WTC11 (cell line): ENCODE measurements at regions not wholly inside any gene's neighbourhood (a gene's known extent, or its start where the extent isn't known, plus 50 kb on each side); places are given as distances from the start of the nearest gene placed in this dataset.

ENCODE experiments used
- ATAC-seq: fragments of 200-7000 bp; cut with Tn5 transposase; 2 replicates; pipeline ENCODE4 v1.10.0; 2021; ENCODE audit warnings: mild to moderate bottlenecking, moderate library complexity
- CTCF ChIA-PET: fragments of 300-600 bp; sonication (Branson Sonifier 250); formaldehyde crosslinking; loops from one replicate; lab custom pipeline; 2021; ENCODE audit warnings: antibody characterized with exemption; lab: Charles Lee
- POLR2A ChIA-PET: fragments of 350-600 bp; sonication (Branson Sonifier 250); formaldehyde crosslinking; loops from one replicate; lab custom pipeline; 2021; ENCODE audit warnings: antibody characterized with exemption; lab: Charles Lee
- DNase-seq: peaks from one replicate; pipeline ENCODE4 v3.0.0; 2021; ENCODE audit warnings: low spot score
- H3K27ac Mint-ChIP-seq: 2 replicates; pipeline ENCODE4 v1.8.0; 2021; ENCODE audit warnings: mixed read lengths
- H3K27me3 Mint-ChIP-seq: 2 replicates; pipeline ENCODE4 v1.8.0; 2021; ENCODE audit warnings: low read depth, mild to moderate bottlenecking, moderate library complexity, mixed read lengths
- H3K36me3 Mint-ChIP-seq: 2 replicates; pipeline ENCODE4 v1.8.0; 2021; ENCODE audit warnings: mixed read lengths
- H3K4me1 Mint-ChIP-seq: 2 replicates; pipeline ENCODE4 v1.8.0; 2022; ENCODE audit warnings: mixed read lengths
- H3K4me3 Mint-ChIP-seq: 2 replicates; pipeline ENCODE4 v1.8.0; 2021; ENCODE audit warnings: mild to moderate bottlenecking, moderate library complexity, mixed read lengths
- H3K9me3 Mint-ChIP-seq: 2 replicates; pipeline ENCODE4 v1.8.0; 2021; ENCODE audit warnings: mixed read lengths
- ATF1 ChIP-seq: sonication (generic); formaldehyde crosslinking; IDR thresholded peaks from 2 replicates; pipeline ENCODE4 v1.8.1; 2023; ENCODE audit warnings: mild to moderate bottlenecking, moderate library complexity, missing genetic modification reagents
- CBFB ChIP-seq: sonication (generic); formaldehyde crosslinking; IDR thresholded peaks from 2 replicates; pipeline ENCODE4 v1.8.1; 2022; ENCODE audit warnings: mild to moderate bottlenecking, low read depth, missing genetic modification reagents
- E2F4 ChIP-seq: sonication (generic); formaldehyde crosslinking; IDR thresholded peaks from 2 replicates; pipeline ENCODE4 v1.8.1; 2022; ENCODE audit warnings: low read depth, mild to moderate bottlenecking, moderate library complexity, missing genetic modification reagents, borderline replicate concordance
- ELF4 ChIP-seq: sonication (generic); formaldehyde crosslinking; IDR thresholded peaks from 2 replicates; pipeline ENCODE4 v1.8.1; 2022; ENCODE audit warnings: low read depth, mild to moderate bottlenecking, moderate library complexity, missing genetic modification reagents
- EMX1 ChIP-seq: fragments of 250-450 bp; sonication (Bioruptor Pico); IDR thresholded peaks from 2 replicates; pipeline ENCODE4 v1.8.0; 2021; ENCODE audit warnings: mild to moderate bottlenecking
- FOXK1 ChIP-seq: sonication (generic); formaldehyde crosslinking; IDR thresholded peaks from 2 replicates; pipeline ENCODE4 v1.8.0; 2022; ENCODE audit warnings: mild to moderate bottlenecking, moderate library complexity, missing genetic modification reagents
- IRF2 ChIP-seq: sonication (generic); formaldehyde crosslinking; IDR thresholded peaks from 2 replicates; pipeline ENCODE4 v1.8.0; 2022; ENCODE audit warnings: low read depth, missing genetic modification reagents, borderline replicate concordance
- KAT7 ChIP-seq: sonication (generic); formaldehyde crosslinking; IDR thresholded peaks from 2 replicates; pipeline ENCODE4 v1.8.1; 2023; ENCODE audit warnings: missing genetic modification reagents, mild to moderate bottlenecking, borderline replicate concordance
- NFYB ChIP-seq: sonication (generic); formaldehyde crosslinking; conservative IDR thresholded peaks from 2 replicates; pipeline ENCODE4 v1.8.0; 2022; ENCODE audit warnings: low read depth, missing genetic modification reagents
- RELA ChIP-seq: sonication (generic); formaldehyde crosslinking; IDR thresholded peaks from 2 replicates; pipeline ENCODE4 v1.8.1; 2022; ENCODE audit warnings: missing genetic modification reagents, mild to moderate bottlenecking, borderline replicate concordance
- SMAD3 ChIP-seq: sonication (generic); formaldehyde crosslinking; IDR thresholded peaks from 2 replicates; pipeline ENCODE4 v1.8.0; 2022; ENCODE audit warnings: missing genetic modification reagents, mild to moderate bottlenecking, borderline replicate concordance
- SOX15 ChIP-seq: fragments of 250-450 bp; sonication (Bioruptor Pico); IDR thresholded peaks from 2 replicates; pipeline ENCODE4 v1.9.0; 2021; ENCODE audit warnings: mild to moderate bottlenecking
- SP1 ChIP-seq: sonication (generic); formaldehyde crosslinking; conservative IDR thresholded peaks from 2 replicates; pipeline ENCODE4 v1.8.1; 2022; ENCODE audit warnings: missing genetic modification reagents
- ZNF121 ChIP-seq: sonication (generic); formaldehyde crosslinking; IDR thresholded peaks from 2 replicates; pipeline ENCODE4 v1.8.0; 2023; ENCODE audit warnings: missing genetic modification reagents
- ZNF263 ChIP-seq: sonication (generic); formaldehyde crosslinking; IDR thresholded peaks from 2 replicates; pipeline ENCODE4 v1.8.1; 2022; ENCODE audit warnings: low read depth, mild to moderate bottlenecking, moderate library complexity, missing genetic modification reagents
- ZNF532 ChIP-seq: fragments of 250-450 bp; sonication (Bioruptor Pico); IDR thresholded peaks from 2 replicates; pipeline ENCODE4 v1.9.0; 2021; ENCODE audit warnings: mild to moderate bottlenecking, borderline replicate concordance
- TF ChIP-seq, protein P1 (sequence below): sonication (generic); formaldehyde crosslinking; IDR thresholded peaks from 2 replicates; pipeline ENCODE4 v1.8.1; 2023; ENCODE audit warnings: mild to moderate bottlenecking, missing genetic modification reagents
- TF ChIP-seq, protein P2 (sequence below): sonication (generic); formaldehyde crosslinking; IDR thresholded peaks from 2 replicates; pipeline ENCODE4 v1.8.1; 2023; ENCODE audit warnings: mild to moderate bottlenecking, missing genetic modification reagents
- TF ChIP-seq, protein P3 (sequence below): sonication (generic); formaldehyde crosslinking; IDR thresholded peaks from 2 replicates; pipeline ENCODE4 v1.8.0; 2023; ENCODE audit warnings: mild to moderate bottlenecking, missing genetic modification reagents

DNA sequence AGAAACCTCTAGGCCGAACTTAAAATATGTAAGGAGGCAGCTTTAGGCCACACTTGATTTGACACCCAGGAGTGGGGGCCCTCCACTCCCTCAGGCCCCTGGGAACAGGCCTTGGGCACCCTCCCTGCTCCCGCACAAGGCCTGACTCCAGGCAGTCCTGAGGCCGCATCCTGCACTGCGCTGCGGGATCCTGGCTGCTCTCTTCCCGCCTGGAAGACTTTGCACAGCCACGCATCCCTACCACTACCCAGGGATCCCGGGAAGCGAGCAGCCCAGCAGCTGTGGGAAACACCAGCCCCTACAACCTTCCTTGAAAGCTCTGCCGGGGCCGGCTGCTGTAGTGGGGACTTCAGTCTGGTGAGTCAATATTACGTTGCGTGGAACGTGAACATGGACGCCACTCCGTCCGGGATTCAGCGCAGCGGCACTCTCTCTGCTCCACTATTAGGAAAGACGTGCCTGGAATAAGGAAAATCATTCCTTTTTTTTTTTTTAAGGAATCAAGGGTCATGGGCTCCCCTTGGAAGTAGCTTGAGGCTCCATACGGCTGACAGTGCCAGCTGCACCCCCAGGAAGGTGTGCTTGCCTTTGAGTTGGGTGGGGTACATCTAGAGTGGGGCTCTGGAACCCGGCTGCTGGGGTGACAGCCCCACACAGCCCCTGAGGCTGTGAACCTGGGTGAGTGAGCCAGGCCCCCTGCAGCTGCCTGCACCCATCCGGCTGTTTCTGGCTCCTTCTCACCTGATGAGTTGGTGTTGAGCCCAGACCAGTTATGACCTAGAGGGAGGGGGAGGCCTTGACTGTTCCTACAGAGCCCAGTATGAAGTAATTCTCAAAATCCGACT, 119.2 kb upstream of the TMEM18 start (continued):
- no peak for TF ChIP-seq ZNF121 (CRISPR knock-in tag)
- TF ChIP-seq, protein P1, sequence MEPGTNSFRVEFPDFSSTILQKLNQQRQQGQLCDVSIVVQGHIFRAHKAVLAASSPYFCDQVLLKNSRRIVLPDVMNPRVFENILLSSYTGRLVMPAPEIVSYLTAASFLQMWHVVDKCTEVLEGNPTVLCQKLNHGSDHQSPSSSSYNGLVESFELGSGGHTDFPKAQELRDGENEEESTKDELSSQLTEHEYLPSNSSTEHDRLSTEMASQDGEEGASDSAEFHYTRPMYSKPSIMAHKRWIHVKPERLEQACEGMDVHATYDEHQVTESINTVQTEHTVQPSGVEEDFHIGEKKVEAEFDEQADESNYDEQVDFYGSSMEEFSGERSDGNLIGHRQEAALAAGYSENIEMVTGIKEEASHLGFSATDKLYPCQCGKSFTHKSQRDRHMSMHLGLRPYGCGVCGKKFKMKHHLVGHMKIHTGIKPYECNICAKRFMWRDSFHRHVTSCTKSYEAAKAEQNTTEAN (CRISPR knock-in tag) = no peak

DNA sequence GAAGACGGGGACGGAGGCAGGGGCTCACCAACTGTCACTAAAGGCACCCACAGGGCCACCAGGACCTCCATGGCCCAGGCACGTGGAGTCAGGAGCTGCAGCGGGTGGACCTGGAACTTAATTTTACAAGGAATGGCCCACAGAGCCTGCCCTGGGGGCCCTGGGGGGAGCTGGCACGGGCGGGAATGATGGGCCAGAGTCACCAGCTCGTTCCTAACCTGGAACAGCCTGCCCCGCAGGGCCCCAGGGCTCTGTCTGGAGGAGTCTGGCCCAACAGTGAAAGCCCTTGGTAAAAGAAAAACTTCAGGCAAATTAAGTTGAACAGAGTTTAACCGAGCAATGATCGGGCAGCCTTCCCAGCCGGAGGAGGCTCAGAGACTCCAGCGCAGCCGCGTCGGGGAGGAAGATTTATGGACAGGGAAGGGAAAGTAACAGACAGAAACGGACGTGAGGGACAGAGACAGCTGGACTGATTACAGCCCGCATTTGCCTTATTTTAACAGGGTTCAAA, 118.4 kb upstream of the TMEM18 start:
- POLR2A ChIA-PET = no interaction called here
- CTCF ChIA-PET = no interaction called here
- H3K36me3 Mint-ChIP-seq = peaks cover 7% of the 10 kb centered on the region; the same call in 1 of the 2 replicates
- no peak overlapping the region for H3K4me3 Mint-ChIP-seq
- H3K9me3 Mint-ChIP-seq = peaks cover 15% of the 10 kb centered on the region
- ATAC-seq = no peak
- TF ChIP-seq ELF4 (no peak), SMAD3 (CRISPR knock-in tag) (no peak), NFYB (CRISPR knock-in tag) (no peak), KAT7 (CRISPR knock-in tag) (no peak), RELA (no peak), ATF1 (CRISPR knock-in tag) (no peak), ZNF532 (no peak), FOXK1 (CRISPR knock-in tag) (no peak), EMX1 (CRISPR knock-in tag) (no peak), IRF2 (CRISPR knock-in tag) (no peak), CBFB (no peak), E2F4 (CRISPR knock-in tag) (no peak), ZNF263 (no peak), SP1 (CRISPR knock-in tag) (no peak), SOX15 (no peak)
- TF ChIP-seq, protein P2, sequence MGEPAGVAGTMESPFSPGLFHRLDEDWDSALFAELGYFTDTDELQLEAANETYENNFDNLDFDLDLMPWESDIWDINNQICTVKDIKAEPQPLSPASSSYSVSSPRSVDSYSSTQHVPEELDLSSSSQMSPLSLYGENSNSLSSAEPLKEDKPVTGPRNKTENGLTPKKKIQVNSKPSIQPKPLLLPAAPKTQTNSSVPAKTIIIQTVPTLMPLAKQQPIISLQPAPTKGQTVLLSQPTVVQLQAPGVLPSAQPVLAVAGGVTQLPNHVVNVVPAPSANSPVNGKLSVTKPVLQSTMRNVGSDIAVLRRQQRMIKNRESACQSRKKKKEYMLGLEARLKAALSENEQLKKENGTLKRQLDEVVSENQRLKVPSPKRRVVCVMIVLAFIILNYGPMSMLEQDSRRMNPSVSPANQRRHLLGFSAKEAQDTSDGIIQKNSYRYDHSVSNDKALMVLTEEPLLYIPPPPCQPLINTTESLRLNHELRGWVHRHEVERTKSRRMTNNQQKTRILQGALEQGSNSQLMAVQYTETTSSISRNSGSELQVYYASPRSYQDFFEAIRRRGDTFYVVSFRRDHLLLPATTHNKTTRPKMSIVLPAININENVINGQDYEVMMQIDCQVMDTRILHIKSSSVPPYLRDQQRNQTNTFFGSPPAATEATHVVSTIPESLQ = no peak
- TF ChIP-seq, protein P3, sequence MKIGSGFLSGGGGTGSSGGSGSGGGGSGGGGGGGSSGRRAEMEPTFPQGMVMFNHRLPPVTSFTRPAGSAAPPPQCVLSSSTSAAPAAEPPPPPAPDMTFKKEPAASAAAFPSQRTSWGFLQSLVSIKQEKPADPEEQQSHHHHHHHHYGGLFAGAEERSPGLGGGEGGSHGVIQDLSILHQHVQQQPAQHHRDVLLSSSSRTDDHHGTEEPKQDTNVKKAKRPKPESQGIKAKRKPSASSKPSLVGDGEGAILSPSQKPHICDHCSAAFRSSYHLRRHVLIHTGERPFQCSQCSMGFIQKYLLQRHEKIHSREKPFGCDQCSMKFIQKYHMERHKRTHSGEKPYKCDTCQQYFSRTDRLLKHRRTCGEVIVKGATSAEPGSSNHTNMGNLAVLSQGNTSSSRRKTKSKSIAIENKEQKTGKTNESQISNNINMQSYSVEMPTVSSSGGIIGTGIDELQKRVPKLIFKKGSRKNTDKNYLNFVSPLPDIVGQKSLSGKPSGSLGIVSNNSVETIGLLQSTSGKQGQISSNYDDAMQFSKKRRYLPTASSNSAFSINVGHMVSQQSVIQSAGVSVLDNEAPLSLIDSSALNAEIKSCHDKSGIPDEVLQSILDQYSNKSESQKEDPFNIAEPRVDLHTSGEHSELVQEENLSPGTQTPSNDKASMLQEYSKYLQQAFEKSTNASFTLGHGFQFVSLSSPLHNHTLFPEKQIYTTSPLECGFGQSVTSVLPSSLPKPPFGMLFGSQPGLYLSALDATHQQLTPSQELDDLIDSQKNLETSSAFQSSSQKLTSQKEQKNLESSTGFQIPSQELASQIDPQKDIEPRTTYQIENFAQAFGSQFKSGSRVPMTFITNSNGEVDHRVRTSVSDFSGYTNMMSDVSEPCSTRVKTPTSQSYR (CRISPR knock-in tag) = no peak
- TF ChIP-seq, all 79 proteins: peak for 0
- Mint-ChIP-seq H3K27me3 (peaks cover 8% of the 10 kb centered on the region), H3K27ac (no peak overlapping the region), H3K4me1 (peaks cover 13% of the 10 kb centered on the region)
- DNase-seq = no peak
